WTC11 (cell line): ENCODE measurements at regions not wholly inside any gene's neighbourhood (a gene's known extent, or its start where the extent isn't known, plus 50 kb on each side); places are given as distances from the start of the nearest gene placed in this dataset.

Experiments used
- ETV6 ChIP-seq: sonication (generic); formaldehyde crosslinking; IDR thresholded peaks from 2 replicates; pipeline ENCODE4 v1.8.1; 2022; ENCODE audit warnings: mild to moderate bottlenecking, missing genetic modification reagents
- FOXP1 ChIP-seq: sonication (generic); formaldehyde crosslinking; IDR thresholded peaks from 2 replicates; pipeline ENCODE4 v1.8.0; 2022; ENCODE audit warnings: missing genetic modification reagents, mild to moderate bottlenecking, moderate library complexity, borderline replicate concordance
- MAX ChIP-seq: sonication (generic); formaldehyde crosslinking; IDR thresholded peaks from 2 replicates; pipeline ENCODE4 v1.8.0; 2022; ENCODE audit warnings: mild to moderate bottlenecking, missing genetic modification reagents
- MYBL2 ChIP-seq: sonication (generic); formaldehyde crosslinking; IDR thresholded peaks from 2 replicates; pipeline ENCODE4 v1.8.1; 2023; ENCODE audit warnings: mild to moderate bottlenecking, moderate library complexity, missing genetic modification reagents
- NFATC4 ChIP-seq: fragments of 250-450 bp; sonication (Bioruptor Pico); IDR thresholded peaks from 2 replicates; pipeline ENCODE4 v1.9.0; 2021; ENCODE audit warnings: mild to moderate bottlenecking
- NFE2L1 ChIP-seq: sonication (generic); formaldehyde crosslinking; IDR thresholded peaks from 2 replicates; pipeline ENCODE4 v1.8.1; 2023; ENCODE audit warnings: missing genetic modification reagents
- NR1H2 ChIP-seq: sonication (generic); formaldehyde crosslinking; IDR thresholded peaks from 2 replicates; pipeline ENCODE4 v1.9.0; 2021; ENCODE audit warnings: mild to moderate bottlenecking, moderate library complexity, missing genetic modification reagents
- TEAD1 ChIP-seq: sonication (generic); formaldehyde crosslinking; IDR thresholded peaks from 2 replicates; pipeline ENCODE4 v1.8.0; 2022; ENCODE audit warnings: mild to moderate bottlenecking, missing genetic modification reagents
- TEAD4 ChIP-seq: sonication (generic); formaldehyde crosslinking; IDR thresholded peaks from 2 replicates; pipeline ENCODE4 v1.8.0; 2022; ENCODE audit warnings: mild to moderate bottlenecking, missing genetic modification reagents
- ZNF263 ChIP-seq: sonication (generic); formaldehyde crosslinking; IDR thresholded peaks from 2 replicates; pipeline ENCODE4 v1.8.1; 2022; ENCODE audit warnings: low read depth, mild to moderate bottlenecking, moderate library complexity, missing genetic modification reagents
- ZNF512 ChIP-seq: sonication (generic); formaldehyde crosslinking; IDR thresholded peaks from 2 replicates; pipeline ENCODE4 v1.8.1; 2022; ENCODE audit warnings: missing genetic modification reagents, borderline replicate concordance
- TF ChIP-seq, protein P1 (sequence below): sonication (generic); formaldehyde crosslinking; IDR thresholded peaks from 2 replicates; pipeline ENCODE4 v1.8.1; 2022; ENCODE audit warnings: mild to moderate bottlenecking, moderate library complexity, missing genetic modification reagents
- TF ChIP-seq, protein P2 (sequence below): fragments of 200-600 bp; IDR thresholded peaks from 2 replicates; pipeline ENCODE4 v1.8.0; 2022; ENCODE audit warnings: antibody characterized with exemption

DNA sequence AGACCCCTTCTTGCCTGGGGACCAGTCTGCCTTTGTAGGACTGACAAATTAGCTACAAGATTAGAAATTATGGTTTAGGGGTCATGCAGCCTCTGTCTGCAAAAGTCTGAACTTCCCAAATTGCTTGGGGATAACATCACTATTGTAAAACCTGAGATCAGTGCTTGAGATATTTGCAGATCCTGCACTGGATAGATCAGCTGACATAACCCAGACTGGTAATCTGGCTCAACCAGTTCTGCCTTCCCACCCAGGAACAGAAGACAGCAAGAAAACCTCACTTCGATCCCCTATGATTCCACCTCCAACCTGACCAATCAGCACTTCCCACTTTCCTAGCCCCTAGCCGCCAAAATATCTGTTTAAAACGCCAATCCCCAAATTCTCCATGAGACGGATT is 202.8 kb upstream of the DIAPH2 start:
- TF ChIP-seq, protein P1, sequence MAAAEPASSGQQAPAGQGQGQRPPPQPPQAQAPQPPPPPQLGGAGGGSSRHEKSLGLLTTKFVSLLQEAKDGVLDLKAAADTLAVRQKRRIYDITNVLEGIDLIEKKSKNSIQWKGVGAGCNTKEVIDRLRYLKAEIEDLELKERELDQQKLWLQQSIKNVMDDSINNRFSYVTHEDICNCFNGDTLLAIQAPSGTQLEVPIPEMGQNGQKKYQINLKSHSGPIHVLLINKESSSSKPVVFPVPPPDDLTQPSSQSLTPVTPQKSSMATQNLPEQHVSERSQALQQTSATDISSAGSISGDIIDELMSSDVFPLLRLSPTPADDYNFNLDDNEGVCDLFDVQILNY, result no peak
- TF ChIP-seq, protein P2, sequence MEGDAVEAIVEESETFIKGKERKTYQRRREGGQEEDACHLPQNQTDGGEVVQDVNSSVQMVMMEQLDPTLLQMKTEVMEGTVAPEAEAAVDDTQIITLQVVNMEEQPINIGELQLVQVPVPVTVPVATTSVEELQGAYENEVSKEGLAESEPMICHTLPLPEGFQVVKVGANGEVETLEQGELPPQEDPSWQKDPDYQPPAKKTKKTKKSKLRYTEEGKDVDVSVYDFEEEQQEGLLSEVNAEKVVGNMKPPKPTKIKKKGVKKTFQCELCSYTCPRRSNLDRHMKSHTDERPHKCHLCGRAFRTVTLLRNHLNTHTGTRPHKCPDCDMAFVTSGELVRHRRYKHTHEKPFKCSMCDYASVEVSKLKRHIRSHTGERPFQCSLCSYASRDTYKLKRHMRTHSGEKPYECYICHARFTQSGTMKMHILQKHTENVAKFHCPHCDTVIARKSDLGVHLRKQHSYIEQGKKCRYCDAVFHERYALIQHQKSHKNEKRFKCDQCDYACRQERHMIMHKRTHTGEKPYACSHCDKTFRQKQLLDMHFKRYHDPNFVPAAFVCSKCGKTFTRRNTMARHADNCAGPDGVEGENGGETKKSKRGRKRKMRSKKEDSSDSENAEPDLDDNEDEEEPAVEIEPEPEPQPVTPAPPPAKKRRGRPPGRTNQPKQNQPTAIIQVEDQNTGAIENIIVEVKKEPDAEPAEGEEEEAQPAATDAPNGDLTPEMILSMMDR, result no peak
- TF ChIP-seq ZNF263 (CRISPR knock-in tag), result no peak
- no peak for TF ChIP-seq NR1H2
- no peak for TF ChIP-seq NFE2L1
- TF ChIP-seq ZNF512 (CRISPR knock-in tag), result no peak
- no peak for TF ChIP-seq MAX
- no peak for TF ChIP-seq FOXP1 (CRISPR knock-in tag)
- TF ChIP-seq ETV6 (CRISPR knock-in tag), result no peak
- TF ChIP-seq TEAD4 (CRISPR knock-in tag), result no peak
- TF ChIP-seq MYBL2 (CRISPR knock-in tag), result no peak
- no peak for TF ChIP-seq TEAD1 (CRISPR knock-in tag)
- TF ChIP-seq NFATC4, result no peak
